Esophagus muscularis mucosa (tissue), 3 donors: ENCODE measurements at regions not wholly inside any gene's neighbourhood (a gene's known extent, or its start where the extent isn't known, plus 50 kb on each side); places are given as distances from the start of the nearest gene placed in this dataset.

Experiments
- POLR2AphosphoS5 ChIP-seq, 2 donors: sonication (generic); formaldehyde crosslinking; IDR thresholded peaks; one replicate each; pipeline ENCODE4 v1.6.1; 2017; ENCODE audit warnings: antibody characterized with exemption in 2 of 2
- TF ChIP-seq, protein P1 (sequence below), 3 experiments: fragments of 200-600 bp in 2 of 3; fragments of 450-650 bp in 1 of 3; sonication (generic) in 2 of 3; IDR thresholded peaks; one replicate each; pipeline ENCODE4 v1.5.1; 2017 to 2019; ENCODE audit warnings: antibody characterized with exemption in 3 of 3, mild to moderate bottlenecking in 2 of 3, moderate library complexity in 1 of 3

DNA sequence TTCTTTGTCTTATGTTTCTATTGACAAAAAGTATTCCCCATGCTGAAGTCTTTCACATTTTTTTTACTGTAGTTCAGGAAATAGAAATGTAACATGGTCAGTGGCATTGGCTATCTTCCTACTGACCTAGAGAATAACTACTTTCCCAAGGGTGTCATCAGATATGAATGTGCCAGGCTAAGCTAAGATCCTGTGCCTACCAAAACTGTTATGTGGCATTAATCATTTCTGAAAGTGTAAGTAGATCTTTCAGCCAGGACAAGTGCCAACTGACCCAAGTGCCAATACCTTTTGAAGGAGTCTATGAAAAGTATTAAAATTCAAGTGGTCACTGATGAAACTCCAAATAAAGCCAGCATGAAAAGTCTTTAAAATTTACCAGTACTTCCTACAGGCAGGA is 165.3 kb downstream of the TNFSF18 start:
- no peak for TF ChIP-seq POLR2AphosphoS5 (IDR thresholded peaks at IDR 0.05)
- TF ChIP-seq, protein P1, sequence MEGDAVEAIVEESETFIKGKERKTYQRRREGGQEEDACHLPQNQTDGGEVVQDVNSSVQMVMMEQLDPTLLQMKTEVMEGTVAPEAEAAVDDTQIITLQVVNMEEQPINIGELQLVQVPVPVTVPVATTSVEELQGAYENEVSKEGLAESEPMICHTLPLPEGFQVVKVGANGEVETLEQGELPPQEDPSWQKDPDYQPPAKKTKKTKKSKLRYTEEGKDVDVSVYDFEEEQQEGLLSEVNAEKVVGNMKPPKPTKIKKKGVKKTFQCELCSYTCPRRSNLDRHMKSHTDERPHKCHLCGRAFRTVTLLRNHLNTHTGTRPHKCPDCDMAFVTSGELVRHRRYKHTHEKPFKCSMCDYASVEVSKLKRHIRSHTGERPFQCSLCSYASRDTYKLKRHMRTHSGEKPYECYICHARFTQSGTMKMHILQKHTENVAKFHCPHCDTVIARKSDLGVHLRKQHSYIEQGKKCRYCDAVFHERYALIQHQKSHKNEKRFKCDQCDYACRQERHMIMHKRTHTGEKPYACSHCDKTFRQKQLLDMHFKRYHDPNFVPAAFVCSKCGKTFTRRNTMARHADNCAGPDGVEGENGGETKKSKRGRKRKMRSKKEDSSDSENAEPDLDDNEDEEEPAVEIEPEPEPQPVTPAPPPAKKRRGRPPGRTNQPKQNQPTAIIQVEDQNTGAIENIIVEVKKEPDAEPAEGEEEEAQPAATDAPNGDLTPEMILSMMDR (IDR thresholded peaks at IDR 0.05): no peak
